ENCODE measurements at regions not wholly inside any gene's neighbourhood (a gene's known extent, or its start where the extent isn't known, plus 50 kb on each side); places are given as distances from the start of the nearest gene placed in this dataset.

GRCh38 chr15:69786136-69786701 lies 311.5 kb downstream of the TLE3 start:
- DNase-seq (ENCODE audit: low read depth, low spot score) (no peak), FAIRE-seq (no peak)
- Histone ChIP-seq H4K20me1 (ENCODE audit: control insufficient read depth, extremely low read depth, insufficient read depth, low read length) (no peaks in the 10 kb centered on the region), H2AFZ (ENCODE audit: control insufficient read depth, low read length) (no peak overlapping the region), H3K4me3 (ENCODE audit: control insufficient read depth in 2 of 3, extremely low read depth in 1 of 3, insufficient read depth in 2 of 3, low read depth in 1 of 3, low read length in 3 of 3) (no peak overlapping the region), H3K79me2 (ENCODE audit: control insufficient read depth, insufficient read depth, low read length) (no peaks in the 10 kb centered on the region), H3K27ac (ENCODE audit: control insufficient read depth, insufficient read depth, low read length) (no peak overlapping the region), H3K9me1 (ENCODE audit: control insufficient read depth, extremely low read depth, insufficient read depth, low read length) (no peaks in the 10 kb centered on the region), H3K9ac (ENCODE audit: control insufficient read depth, extremely low read depth, insufficient read depth, low read length) (no peak overlapping the region), H3K4me1 (ENCODE audit: control insufficient read depth, extremely low read depth, insufficient read depth, low read length) (no peaks in the 10 kb centered on the region), H3K36me3 (ENCODE audit: control insufficient read depth in 2 of 2, extremely low read depth in 1 of 2, insufficient read depth in 2 of 2, low read length in 2 of 2) (no peaks in the 10 kb centered on the region), H3K4me2 (ENCODE audit: control insufficient read depth, extremely low read depth, insufficient read depth, low read depth, low read length) (no peak overlapping the region), H3K9me3 (ENCODE audit: control insufficient read depth, low read depth, low read length) (no peaks in the 10 kb centered on the region), H3K27me3 (ENCODE audit: control insufficient read depth, extremely low read depth, insufficient read depth, low read length) (peaks cover 31% of the 10 kb centered on the region)
- dilution Hi-C loops (cut with MboI; ENCODE audit: extremely low pct_ligation_motif_present, low sequenced_read_pairs): no loop called here
- no peak for TF ChIP-seq EZH2 (IDR thresholded peaks at IDR 0.05; ENCODE audit: low read length)
- TF ChIP-seq CTCF (optimal IDR thresholded peaks at IDR 0.05 in 1 of 3, IDR thresholded peaks at IDR 0.05 in 1 of 3, conservative IDR thresholded peaks at IDR 0.05 in 1 of 3; ENCODE audit: extremely low read depth in 1 of 3, insufficient read depth in 2 of 3, low read length in 3 of 3): no peak

GRCh38 chr15:69787791-69788190 lies 309.9 kb downstream of the TLE3 start:
- H3K4me3 ChIP-seq (ENCODE audit: control insufficient read depth in 2 of 3, extremely low read depth in 1 of 3, insufficient read depth in 2 of 3, low read depth in 1 of 3, low read length in 3 of 3): no peak overlapping the region
- no peaks in the 10 kb centered on the region for H3K9me1 ChIP-seq (ENCODE audit: control insufficient read depth, extremely low read depth, insufficient read depth, low read length)
- no peak overlapping the region for H2AFZ ChIP-seq (ENCODE audit: control insufficient read depth, low read length)
- peaks cover 19% of the 10 kb centered on the region for H3K27me3 ChIP-seq (ENCODE audit: control insufficient read depth, extremely low read depth, insufficient read depth, low read length)
- no peaks in the 10 kb centered on the region for H3K36me3 ChIP-seq (ENCODE audit: control insufficient read depth in 2 of 2, extremely low read depth in 1 of 2, insufficient read depth in 2 of 2, low read length in 2 of 2)
- H4K20me1 ChIP-seq (ENCODE audit: control insufficient read depth, extremely low read depth, insufficient read depth, low read length): no peaks in the 10 kb centered on the region
- H3K79me2 ChIP-seq (ENCODE audit: control insufficient read depth, insufficient read depth, low read length): no peaks in the 10 kb centered on the region
- TF ChIP-seq EZH2 (IDR thresholded peaks at IDR 0.05; ENCODE audit: low read length) (no peak), CTCF (optimal IDR thresholded peaks at IDR 0.05 in 1 of 3, IDR thresholded peaks at IDR 0.05 in 1 of 3, conservative IDR thresholded peaks at IDR 0.05 in 1 of 3; ENCODE audit: extremely low read depth in 1 of 3, insufficient read depth in 2 of 3, low read length in 3 of 3) (no peak)
- no peak overlapping the region for H3K4me2 ChIP-seq (ENCODE audit: control insufficient read depth, extremely low read depth, insufficient read depth, low read depth, low read length)
- no peaks in the 10 kb centered on the region for H3K9me3 ChIP-seq (ENCODE audit: control insufficient read depth, low read depth, low read length)
- H3K27ac ChIP-seq (ENCODE audit: control insufficient read depth, insufficient read depth, low read length): no peak overlapping the region
- no peak overlapping the region for H3K9ac ChIP-seq (ENCODE audit: control insufficient read depth, extremely low read depth, insufficient read depth, low read length)
- DNase-seq (ENCODE audit: low read depth, low spot score): no peak
- dilution Hi-C loops (cut with MboI; ENCODE audit: extremely low pct_ligation_motif_present, low sequenced_read_pairs): no loop called here
- no peaks in the 10 kb centered on the region for H3K4me1 ChIP-seq (ENCODE audit: control insufficient read depth, extremely low read depth, insufficient read depth, low read length)
- FAIRE-seq: no peak

Measured in keratinocyte (primary cell).